ENCODE measurements at regions not wholly inside any gene's neighbourhood (a gene's known extent, or its start where the extent isn't known, plus 50 kb on each side); places are given as distances from the start of the nearest gene placed in this dataset.
"Not testable (repeated sequence)": the region's sequence is repeated elsewhere in the genome, so short reads cannot be mapped to it uniquely, and the experiment has no call there.

GRCh38 chr18:5720132-5720531 lies 175.2 kb downstream of the TMEM200C start:
- DNase-seq (no peak), ATAC-seq (no peak)
- intact Hi-C loops (cut with DNase I) = no loop called here
- WGBS = 66% methylated on average over 9 of the region's 9 CpGs
- peaks cover 3% of the 10 kb centered on the region for H3K27me3 ChIP-seq (ENCODE audit: control insufficient read depth, insufficient read depth)
- no peaks in the 10 kb centered on the region for H3K4me1 ChIP-seq (ENCODE audit: control insufficient read depth, insufficient read depth, low read length)
- no peaks in the 10 kb centered on the region for H3K9me3 ChIP-seq (ENCODE audit: control insufficient read depth, low read length)
- no peak overlapping the region for H3K27ac ChIP-seq (ENCODE audit: low read length)
- H3K4me3 ChIP-seq (ENCODE audit: low read length) = no peak overlapping the region

DNA sequence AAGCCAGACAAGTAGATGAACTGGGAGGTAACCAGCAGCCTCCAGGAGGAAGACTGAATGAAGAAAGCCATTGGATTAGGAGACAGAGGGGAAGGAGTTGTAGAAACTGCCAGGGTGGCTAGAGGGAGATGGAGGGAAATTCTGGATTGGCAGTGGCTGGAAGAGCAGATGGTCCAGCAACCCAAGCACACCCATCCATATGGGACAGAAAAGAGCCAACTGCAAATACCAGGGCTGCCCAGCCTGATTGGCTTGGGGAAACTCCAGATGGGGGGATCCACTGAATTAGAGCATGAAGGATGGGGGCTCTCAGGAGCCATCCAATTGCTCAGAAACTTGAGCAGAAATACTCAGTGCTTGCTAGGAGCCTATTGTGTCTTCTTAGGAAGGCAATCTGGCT lies 173.5 kb upstream of the EPB41L3 start:
- H3K27ac ChIP-seq (ENCODE audit: low read length) = no peak overlapping the region
- DNase-seq = no peak
- peaks cover 3% of the 10 kb centered on the region for H3K27me3 ChIP-seq (ENCODE audit: control insufficient read depth, insufficient read depth)
- no peaks in the 10 kb centered on the region for H3K9me3 ChIP-seq (ENCODE audit: control insufficient read depth, low read length)
- intact Hi-C loops (cut with DNase I) = no loop called here
- no peaks in the 10 kb centered on the region for H3K4me1 ChIP-seq (ENCODE audit: control insufficient read depth, insufficient read depth, low read length)
- no peak for ATAC-seq
- H3K4me3 ChIP-seq (ENCODE audit: low read length) = no peak overlapping the region

DNA sequence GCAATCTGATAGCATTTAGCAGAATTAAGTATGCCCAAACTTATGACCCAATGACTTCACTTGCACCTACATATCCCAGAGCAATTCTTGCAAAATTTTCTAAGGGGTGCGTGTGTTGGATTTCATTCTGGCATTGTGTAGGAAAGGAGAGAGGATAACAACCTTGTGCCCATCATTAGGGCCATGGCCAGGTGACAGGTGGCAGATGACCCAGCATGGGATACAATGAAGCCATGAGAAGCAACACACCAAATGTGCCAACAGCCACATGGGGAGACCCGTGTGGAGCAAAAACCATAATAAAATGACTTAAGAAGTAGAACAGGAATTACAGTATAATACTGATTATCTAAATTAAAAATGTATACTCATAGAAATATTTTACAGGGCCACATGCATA lies 166.9 kb upstream of the EPB41L3 start:
- 88% methylated on average over 2 of the region's 2 CpGs for WGBS
- intact Hi-C loops (cut with DNase I) = no loop called here
- DNase-seq (no peak), ATAC-seq (no peak)
- H3K4me1 ChIP-seq (ENCODE audit: control insufficient read depth, insufficient read depth, low read length) = no peaks in the 10 kb centered on the region
- no peaks in the 10 kb centered on the region for H3K27me3 ChIP-seq (ENCODE audit: control insufficient read depth, insufficient read depth)
- no peak overlapping the region for H3K4me3 ChIP-seq (ENCODE audit: low read length)
- H3K27ac ChIP-seq (ENCODE audit: low read length) = no peak overlapping the region
- H3K9me3 ChIP-seq (ENCODE audit: control insufficient read depth, low read length) = no peaks in the 10 kb centered on the region

- intact Hi-C loops (cut with DNase I) = no loop called here
- no peak for DNase-seq
- WGBS = 64% methylated on average over 4 of the region's 4 CpGs
- no peaks in the 10 kb centered on the region for H3K27me3 ChIP-seq (ENCODE audit: control insufficient read depth, insufficient read depth)
- no peak for ATAC-seq
- no peaks in the 10 kb centered on the region for H3K9me3 ChIP-seq (ENCODE audit: control insufficient read depth, low read length)
- no peaks in the 10 kb centered on the region for H3K4me1 ChIP-seq (ENCODE audit: control insufficient read depth, insufficient read depth, low read length)
- H3K4me3 ChIP-seq (ENCODE audit: low read length) = no peak overlapping the region
- H3K27ac ChIP-seq (ENCODE audit: low read length) = no peak overlapping the region
Measured at GRCh38 chr18:5710235-5710634, 166.4 kb upstream of the EPB41L3 start.

DNA sequence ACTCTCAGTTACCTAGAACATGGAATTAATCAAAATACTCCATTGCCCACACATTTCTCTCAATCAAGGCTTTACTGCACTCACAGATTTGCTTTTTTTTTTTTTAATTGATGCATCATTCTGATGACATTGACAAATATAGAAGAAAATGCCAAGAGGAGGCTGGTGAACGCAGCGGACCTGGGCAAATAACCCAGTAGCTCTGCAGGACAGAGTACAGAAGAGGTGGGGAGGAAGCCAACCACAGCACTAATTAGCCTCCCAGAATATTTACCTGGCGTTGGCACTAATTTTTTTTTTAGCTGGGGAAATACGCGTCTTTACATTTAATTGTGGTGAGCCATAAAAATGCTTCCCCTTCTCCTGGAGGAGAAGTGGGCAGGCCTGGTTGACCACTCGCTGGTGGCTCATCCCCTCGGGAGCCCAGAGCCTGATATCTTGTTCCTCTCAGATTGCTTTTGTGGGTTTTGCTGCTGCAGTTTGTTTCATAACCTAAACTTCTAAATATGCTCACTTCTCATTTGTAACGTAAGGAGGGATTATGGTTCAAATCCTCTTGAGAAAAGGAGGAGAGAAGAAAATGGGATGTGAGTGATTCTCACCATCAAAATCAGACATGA lies 165.8 kb upstream of the EPB41L3 start:
- intact Hi-C loops (cut with DNase I) = no loop called here
- H3K27me3 ChIP-seq (ENCODE audit: control insufficient read depth, insufficient read depth) = no peaks in the 10 kb centered on the region
- 74% methylated on average over 8 of the region's 8 CpGs for WGBS
- no peak overlapping the region for H3K4me3 ChIP-seq (ENCODE audit: low read length)
- H3K27ac ChIP-seq (ENCODE audit: low read length) = no peak overlapping the region
- no peaks in the 10 kb centered on the region for H3K9me3 ChIP-seq (ENCODE audit: control insufficient read depth, low read length)
- ATAC-seq (no peak), DNase-seq (no peak)
- no peaks in the 10 kb centered on the region for H3K4me1 ChIP-seq (ENCODE audit: control insufficient read depth, insufficient read depth, low read length)

DNA sequence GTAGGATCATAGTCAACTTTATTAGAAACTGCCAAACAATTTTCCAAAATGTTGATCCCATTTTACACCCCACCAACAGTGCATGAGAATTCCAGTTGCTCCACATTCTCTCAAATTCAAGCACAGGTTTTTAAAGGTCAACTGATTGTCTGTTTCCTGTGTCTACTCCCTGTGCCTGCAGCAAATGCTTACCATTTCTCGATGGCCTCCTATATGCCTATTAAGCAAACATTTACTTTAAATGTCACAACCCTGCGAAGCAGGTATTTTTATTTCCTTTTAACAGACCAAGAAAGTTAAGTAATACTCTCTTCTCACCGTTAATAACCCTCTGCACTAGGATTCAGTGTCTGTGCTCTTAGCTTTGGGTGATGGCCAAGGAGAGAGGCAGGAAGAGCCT lies 163.8 kb upstream of the EPB41L3 start:
- ATAC-seq (no peak), DNase-seq (no peak)
- H3K9me3 ChIP-seq (ENCODE audit: control insufficient read depth, low read length) = no peaks in the 10 kb centered on the region
- no peaks in the 10 kb centered on the region for H3K4me1 ChIP-seq (ENCODE audit: control insufficient read depth, insufficient read depth, low read length)
- WGBS = 75% methylated on average over 3 of the region's 3 CpGs
- intact Hi-C loops (cut with DNase I) = no loop called here
- H3K4me3 ChIP-seq (ENCODE audit: low read length) = no peak overlapping the region
- no peaks in the 10 kb centered on the region for H3K27me3 ChIP-seq (ENCODE audit: control insufficient read depth, insufficient read depth)
- H3K27ac ChIP-seq (ENCODE audit: low read length) = no peak overlapping the region

DNA sequence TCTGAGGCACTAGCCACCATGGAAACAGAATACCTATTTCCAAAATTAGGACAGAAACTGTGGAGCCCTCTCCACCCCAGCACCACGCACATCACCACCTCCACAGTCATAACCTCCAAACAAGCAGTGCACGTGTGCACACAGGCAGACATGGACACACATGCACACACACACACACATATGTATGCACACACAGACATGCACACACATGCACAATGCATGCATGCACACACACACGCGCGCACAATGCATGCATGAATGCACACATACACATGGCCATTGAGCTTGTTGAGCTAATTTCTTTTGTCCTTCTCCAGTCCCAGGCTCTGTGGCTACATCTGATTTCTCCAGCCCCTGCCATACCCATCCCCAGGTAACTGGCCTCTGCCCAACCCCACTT lies 161.6 kb upstream of the EPB41L3 start:
- no peak overlapping the region for H3K27ac ChIP-seq (ENCODE audit: low read length)
- intact Hi-C loops (cut with DNase I) = no loop called here
- no peaks in the 10 kb centered on the region for H3K9me3 ChIP-seq (ENCODE audit: control insufficient read depth, low read length)
- H3K4me1 ChIP-seq (ENCODE audit: control insufficient read depth, insufficient read depth, low read length) = no peaks in the 10 kb centered on the region
- H3K27me3 ChIP-seq (ENCODE audit: control insufficient read depth, insufficient read depth) = no peaks in the 10 kb centered on the region
- no peak for DNase-seq
- no peak overlapping the region for H3K4me3 ChIP-seq (ENCODE audit: low read length)
- ATAC-seq = no peak
- 93% methylated on average over 5 of the region's 5 CpGs for WGBS

GRCh38 chr18:5704847-5705246 lies 161.1 kb upstream of the EPB41L3 start:
- no peak overlapping the region for H3K4me3 ChIP-seq (ENCODE audit: low read length)
- WGBS = 56% methylated on average over 4 of the region's 4 CpGs
- H3K9me3 ChIP-seq (ENCODE audit: control insufficient read depth, low read length) = no peaks in the 10 kb centered on the region
- peak in 1 of 2 donors; percentile 19 for ATAC-seq
- no peak overlapping the region for H3K27ac ChIP-seq (ENCODE audit: low read length)
- H3K4me1 ChIP-seq (ENCODE audit: control insufficient read depth, insufficient read depth, low read length) = no peaks in the 10 kb centered on the region
- H3K27me3 ChIP-seq (ENCODE audit: control insufficient read depth, insufficient read depth) = no peaks in the 10 kb centered on the region
- intact Hi-C loops (cut with DNase I) = no loop called here
- DNase-seq = no peak

DNA sequence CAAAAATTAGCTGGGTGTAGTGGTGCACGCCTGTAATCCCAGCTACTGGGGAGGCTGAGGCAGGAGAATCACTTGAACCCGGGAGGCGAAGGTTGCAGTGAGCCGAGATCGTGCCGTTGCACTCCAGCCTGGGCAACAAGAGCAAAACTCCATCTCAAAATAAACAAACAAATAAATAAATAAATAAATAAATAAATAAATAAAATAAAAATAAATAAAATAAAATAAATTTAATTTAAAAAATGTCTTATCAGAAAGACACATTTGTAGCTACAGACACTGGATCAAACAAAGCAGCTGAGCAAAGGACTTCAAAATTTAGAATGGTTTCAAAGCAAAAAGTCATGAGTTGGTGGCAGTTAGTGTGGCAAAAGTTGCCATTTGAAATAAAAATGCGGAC lies 158.2 kb upstream of the EPB41L3 start:
- H3K27ac ChIP-seq (ENCODE audit: low read length); intact Hi-C loops (cut with DNase I); H3K27me3 ChIP-seq (ENCODE audit: control insufficient read depth, insufficient read depth); H3K4me1 ChIP-seq (ENCODE audit: control insufficient read depth, insufficient read depth, low read length); H3K9me3 ChIP-seq (ENCODE audit: control insufficient read depth, low read length); H3K4me3 ChIP-seq (ENCODE audit: low read length); ATAC-seq; DNase-seq: not testable (repeated sequence)
- 92% methylated on average over 7 of the region's 7 CpGs for WGBS

GRCh38 chr18:5693699-5694294 lies 150.0 kb upstream of the EPB41L3 start:
- Histone ChIP-seq H3K4me3 (ENCODE audit: low read length) (no peak overlapping the region), H3K9me3 (ENCODE audit: control insufficient read depth, low read length) (no peaks in the 10 kb centered on the region), H3K27me3 (ENCODE audit: control insufficient read depth, insufficient read depth) (no peaks in the 10 kb centered on the region), H3K27ac (ENCODE audit: low read length) (no peak overlapping the region), H3K4me1 (ENCODE audit: control insufficient read depth, insufficient read depth, low read length) (no peaks in the 10 kb centered on the region)
- intact Hi-C loops (cut with DNase I) = no loop called here
- WGBS = 50% methylated on average over 6 of the region's 6 CpGs
- no peak for DNase-seq
- peak; percentile 37 to 52 for ATAC-seq

DNA sequence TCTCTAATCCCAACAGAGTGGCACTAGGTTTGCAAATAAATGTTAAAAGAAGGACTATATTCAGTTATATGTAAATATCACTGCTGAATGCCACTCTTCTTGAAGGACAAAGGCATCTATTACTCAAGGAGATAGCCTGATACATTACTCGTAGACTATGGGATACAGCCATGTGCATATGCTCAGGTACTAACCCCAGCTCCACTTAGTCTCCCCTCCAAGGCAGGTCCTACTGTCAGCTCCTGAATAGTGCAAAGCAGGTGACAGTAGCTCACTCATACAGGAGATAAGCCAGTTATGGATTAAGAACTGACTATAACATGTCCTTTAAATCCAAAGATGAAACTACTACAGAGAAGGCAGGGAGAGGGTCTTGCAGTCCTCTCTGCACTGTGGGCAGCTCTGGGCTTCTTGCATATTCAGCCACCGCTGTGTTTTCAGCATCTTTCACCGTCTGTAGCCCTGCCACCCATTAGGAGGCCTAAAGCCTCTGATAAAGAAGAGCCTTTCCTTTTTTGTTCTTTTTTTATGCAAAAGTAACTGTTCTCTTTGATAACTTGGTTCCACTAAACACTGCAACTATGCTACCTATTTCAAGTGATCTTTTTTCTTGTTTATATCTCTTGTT lies 135.1 kb upstream of the EPB41L3 start:
- no peak overlapping the region for H3K4me3 ChIP-seq (ENCODE audit: low read length)
- WGBS = 52% methylated on average over 3 of the region's 3 CpGs
- no peaks in the 10 kb centered on the region for H3K4me1 ChIP-seq (ENCODE audit: control insufficient read depth, insufficient read depth, low read length)
- ATAC-seq = no peak
- H3K27me3 ChIP-seq (ENCODE audit: control insufficient read depth, insufficient read depth) = no peaks in the 10 kb centered on the region
- intact Hi-C loops (cut with DNase I) = no loop called here
- H3K27ac ChIP-seq (ENCODE audit: low read length) = no peak overlapping the region
- DNase-seq = no peak
- no peaks in the 10 kb centered on the region for H3K9me3 ChIP-seq (ENCODE audit: control insufficient read depth, low read length)
